NCI-H2029 (cell line): ENCODE measurements at regions not wholly inside any gene's neighbourhood (a gene's known extent, or its start where the extent isn't known, plus 50 kb on each side); places are given as distances from the start of the nearest gene placed in this dataset.
"Not testable (repeated sequence)": the region's sequence is repeated elsewhere in the genome, so short reads cannot be mapped to it uniquely, and the experiment has no call there.

Source experiments
- DNase-seq: peaks from one replicate; lab custom pipeline; 2025; lab: John Stamatoyannopoulos, UW

DNA sequence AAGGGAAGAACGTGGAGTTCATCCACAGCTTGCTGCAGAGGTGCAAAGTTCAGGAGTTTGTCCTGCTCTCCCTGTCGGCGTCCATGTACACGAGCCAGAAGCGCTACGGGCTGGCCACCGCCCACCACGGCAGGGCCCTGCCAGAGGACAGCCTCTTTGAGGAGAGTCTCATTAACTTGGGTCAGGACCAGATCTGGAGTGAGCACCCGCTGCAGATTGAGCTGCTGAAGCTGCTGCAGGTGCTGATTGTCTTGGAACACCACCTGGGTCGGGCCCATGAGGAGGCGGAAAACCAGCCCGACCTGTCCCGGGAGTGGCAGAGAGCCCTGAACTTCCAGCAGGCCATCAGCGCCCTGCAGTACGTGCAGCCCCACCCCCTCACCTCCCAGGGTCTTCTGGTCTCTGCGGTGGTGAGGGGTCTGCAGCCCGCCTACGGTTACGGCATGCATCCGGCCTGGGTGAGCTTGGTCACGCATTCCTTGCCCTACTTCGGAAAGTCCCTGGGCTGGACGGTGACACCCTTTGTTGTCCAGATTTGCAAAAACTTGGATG is 73.8 kb upstream of the MORC3 start:
- no peak for DNase-seq

DNA sequence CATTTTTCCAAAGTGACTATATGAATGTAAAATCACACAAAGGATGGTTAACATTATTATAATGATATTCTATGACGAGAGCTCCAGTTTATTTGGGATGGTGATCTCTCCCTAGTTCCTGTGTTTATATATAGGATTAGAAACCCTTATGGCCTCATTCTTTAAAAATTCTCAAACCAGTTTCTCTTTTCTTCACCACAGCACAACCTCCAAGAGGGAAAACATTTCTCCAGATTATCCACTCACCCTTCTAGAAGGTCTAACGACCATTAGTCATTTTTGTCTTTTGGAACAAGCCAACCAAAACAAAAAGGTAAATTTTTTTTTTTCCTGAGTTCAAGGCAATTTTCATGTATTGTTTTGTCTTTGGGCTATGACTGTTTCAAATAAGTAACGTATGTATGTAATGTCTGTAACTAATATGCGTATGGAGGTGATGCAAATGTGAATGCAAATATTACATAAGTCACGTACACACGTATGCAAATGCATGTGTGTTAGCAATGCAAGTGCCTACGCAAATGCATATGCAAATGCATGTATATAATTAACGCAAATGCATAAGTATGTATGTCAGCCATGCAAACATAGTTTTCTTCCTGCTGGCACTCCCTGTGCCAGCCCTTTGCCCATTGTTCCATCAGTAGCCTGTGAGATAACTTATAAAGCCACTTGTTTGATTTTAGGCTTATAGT is 72.5 kb upstream of the MORC3 start:
- DNase-seq, result no peak

DNA sequence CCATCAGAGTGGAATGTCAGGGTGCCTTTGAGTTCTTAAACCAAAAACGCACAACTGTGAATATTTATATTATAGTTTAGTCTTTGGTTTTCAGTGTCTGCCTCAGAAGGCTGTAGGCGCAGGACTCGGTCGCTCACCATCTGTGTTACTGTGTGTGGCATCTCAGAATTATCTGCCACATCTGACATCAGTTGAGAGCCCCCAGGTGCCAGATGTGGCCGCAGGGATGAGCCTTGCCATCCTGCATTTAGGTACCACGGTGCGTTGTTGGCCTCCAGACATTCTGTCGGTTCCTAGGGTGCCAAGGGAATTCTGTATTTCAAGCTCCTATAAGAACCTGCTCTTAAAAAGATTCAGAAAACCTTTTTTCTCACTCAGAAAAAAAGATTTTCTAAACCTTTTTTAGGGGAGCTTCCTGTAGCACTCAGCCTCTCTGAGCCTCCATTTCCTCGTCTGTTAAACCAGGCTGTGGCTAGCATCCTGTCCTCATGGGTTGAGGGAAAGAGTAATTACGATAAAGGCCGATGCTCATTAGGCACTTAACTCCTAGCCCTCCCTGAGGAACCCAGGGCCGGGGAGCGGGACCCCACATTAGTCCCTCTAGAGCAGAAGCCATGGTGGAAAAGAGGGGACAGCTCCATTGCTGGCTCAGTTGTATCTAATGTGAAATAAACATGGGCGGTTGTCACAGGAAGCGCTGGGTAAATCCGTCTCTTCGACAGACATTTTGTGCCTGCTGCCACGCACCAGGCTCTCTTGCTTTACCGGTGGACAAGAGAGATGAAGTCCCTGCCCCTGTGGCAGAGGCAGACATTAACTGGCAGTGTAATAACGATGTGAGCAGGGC is 70.2 kb upstream of the MORC3 start:
- no peak for DNase-seq

DNA sequence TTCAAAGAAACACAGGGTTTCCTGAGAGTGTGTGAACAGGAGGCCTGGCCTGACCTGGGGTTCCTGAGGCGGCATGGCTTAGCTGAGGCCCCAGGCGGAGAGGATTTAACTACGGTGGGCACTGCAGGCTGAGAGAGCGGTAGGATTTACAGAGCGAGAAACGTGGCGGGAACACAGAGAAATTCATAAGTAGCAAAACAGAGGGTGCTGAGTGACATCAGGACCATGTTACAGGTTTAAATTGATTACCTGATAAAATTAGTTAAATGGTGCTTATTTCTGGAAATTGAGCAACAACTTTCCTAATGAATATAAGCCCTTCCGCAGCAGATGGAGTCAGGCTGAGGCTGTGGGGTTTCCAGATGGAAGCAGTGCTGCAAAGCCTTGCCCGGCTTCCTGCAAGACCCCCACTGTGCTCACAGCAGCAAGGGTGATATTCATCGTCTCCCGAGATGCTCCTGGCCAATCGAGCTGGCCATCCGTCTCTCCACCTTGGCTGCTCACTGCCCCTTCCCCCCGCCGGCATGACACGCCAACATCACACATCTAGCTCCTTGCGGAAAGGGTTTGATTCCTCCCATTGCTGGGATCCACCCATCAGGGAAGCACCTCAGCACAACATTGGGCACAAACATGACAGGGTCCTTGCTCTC is 69.4 kb upstream of the MORC3 start:
- no peak for DNase-seq

DNA sequence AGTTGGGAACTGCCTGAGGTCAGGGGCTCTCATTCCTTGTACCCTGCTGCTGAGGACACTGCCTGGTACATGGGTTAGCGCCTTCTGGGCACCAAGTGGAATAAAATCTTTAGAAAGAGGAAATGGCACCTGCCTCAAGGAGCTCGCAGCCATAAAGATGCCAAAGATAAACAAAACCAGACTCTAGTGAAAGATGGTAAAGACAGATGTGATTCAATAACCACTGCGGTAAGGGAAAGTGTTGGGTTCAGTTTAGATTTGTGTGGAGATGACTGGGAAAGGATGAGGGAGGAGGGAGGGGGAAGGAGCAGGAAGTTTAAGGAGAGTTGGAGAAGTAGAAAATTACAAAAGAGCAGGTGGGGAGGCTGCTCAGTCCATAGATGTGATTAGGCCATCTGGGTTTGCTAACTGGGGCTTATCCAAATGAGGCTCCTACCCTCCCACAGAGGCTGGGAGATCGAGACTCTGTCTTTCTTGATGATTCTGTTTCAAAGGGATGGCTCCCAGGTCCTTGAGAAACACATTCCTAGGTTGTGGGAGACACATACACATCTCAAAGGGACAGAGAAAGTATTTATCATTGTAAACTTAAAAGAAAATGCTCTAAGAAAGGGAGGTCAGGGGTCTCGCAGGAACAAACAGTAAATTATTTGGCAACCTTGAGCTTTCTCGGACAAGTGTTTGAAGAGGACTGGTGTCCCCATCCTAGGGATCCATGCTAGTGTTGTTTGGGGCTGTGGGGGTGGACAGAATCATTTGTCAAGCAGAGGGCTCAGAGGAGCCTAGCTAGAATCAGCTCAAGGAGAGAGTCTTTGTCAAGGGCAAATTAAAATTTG is 65.7 kb upstream of the MORC3 start:
- DNase-seq, result no peak

DNA sequence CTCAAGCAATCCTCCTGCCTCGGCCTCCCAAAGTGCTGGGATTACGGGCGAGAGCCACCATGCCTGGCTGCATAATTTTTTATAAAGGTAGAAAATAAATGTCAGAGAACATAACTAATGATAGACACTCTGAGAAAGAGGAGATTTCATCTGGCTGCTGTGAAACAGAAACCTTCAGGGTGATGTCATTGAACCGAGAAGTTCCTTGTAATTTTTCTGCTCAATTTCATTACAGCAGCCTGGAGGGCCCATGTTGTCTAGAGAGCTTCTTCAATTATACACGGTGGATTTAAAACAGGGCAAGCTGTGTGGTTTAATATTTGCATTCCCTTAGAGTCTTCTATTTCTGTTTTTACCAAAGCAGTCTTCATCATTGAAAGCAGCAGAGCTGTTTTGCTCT is 64.3 kb upstream of the MORC3 start:
- no peak for DNase-seq

DNA sequence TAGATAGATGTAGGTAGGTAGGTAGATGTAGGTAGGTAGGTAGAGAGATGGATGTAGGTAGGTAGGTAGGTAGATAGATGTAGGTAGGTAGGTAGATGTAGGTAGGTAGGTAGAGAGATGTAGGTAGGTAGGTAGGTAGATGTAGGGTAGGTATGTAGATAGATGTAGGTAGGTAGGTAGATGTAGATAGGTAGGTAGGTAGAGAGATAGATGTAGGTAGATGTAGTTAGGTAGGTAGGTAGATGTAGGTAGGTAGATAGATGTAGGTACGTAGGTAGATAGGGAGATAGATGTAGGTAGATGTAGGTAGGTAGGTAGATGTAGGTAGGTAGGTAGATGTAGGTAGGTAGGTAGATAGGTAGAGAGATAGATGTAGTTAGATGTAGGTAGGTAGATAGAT is 62.3 kb upstream of the MORC3 start:
- no peak for DNase-seq

DNA sequence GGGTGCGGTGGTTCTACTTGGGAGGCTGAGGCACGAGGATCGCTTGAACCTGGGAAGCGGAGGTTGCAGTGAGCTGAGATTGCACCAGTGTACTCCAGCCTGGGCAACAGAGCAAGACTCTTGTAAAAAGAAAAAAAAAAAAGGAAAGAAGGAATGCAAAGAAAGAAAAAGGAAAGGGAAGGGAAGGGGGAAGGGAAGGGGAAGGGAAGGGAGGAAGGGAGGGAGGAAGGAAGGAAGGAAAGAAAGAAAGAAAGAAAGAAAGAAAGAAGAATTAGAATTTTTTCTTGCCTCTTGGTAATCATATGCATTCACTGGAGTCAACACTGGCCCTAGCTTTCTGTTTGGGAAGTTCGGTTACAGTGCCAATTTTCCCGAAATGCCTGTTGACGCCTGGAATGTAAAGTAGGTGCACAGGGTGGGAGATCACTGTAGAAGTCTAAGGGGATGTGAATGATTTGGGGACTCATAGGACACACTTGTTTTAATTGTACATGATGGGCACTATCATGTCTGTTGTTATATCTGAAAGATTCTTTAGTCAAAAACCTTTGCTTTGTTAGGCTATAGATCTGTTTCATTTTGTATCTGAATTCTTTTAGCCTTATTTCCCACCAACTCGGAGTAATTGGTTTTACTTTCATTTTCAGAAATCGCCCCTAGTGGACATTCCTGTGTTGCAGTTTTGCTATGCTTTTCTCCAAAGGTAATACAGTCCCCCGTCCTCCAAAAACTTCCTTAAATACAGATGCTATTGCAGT is 59.8 kb upstream of the MORC3 start:
- DNase-seq, result peak; percentile 52

DNA sequence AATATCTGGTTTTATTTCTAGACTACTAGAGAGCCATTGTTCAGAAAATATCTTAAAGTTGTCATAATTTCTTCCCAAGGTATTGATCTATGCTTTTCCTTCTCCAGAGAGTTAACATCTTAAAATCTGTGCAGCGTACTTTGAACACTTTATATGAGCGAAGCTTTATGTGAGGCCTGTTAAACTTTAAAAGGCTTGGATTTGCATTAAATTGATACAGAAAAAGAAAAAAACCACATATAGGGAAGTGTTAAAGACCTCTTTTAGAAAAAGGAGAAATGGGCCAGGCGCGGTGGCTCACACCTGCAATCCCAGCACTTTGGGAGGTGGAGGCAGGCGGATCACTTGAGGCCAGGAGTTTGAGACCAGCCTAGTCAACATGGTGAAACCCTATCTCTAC is 59.2 kb upstream of the MORC3 start:
- DNase-seq, result no peak

DNA sequence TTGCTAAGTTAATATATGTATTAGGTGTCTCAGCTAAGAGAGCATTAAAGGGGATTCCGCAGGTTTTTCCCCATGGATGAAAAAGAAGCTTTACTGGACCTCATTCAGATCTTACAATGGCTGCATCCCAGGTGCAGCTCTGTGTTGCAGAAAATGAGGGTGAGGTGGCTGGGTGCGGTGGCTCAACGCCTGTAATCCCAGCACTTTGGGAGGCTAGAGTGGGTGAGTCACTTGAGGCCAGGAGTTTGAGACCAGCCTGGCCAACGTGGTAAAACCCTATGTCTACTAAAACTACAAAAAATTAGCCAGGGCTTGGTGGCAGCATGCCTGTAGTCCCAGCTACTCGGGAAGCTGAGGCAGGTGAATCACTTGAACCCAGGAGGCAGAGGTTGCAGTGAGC is 58.5 kb upstream of the MORC3 start:
- no peak for DNase-seq

DNA sequence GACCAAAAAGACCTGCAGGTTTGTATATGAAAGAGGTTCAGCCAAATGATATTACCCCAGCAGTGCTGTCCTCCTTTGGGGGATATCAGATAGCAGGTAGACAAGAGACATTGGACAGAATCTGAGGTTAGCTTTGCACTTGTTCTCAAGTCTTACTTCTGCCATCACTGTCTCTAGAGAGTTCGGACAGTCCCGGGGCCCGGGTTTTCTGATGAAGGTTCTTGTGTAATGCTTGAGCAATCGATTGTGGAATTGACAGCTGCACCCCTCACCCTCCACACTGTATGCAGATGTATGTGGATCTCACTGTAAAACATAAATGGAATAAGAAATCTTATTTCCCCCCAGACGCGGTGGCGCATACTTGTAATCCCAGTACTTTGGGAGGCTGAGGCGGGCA is 56.2 kb upstream of the MORC3 start:
- no peak for DNase-seq

DNA sequence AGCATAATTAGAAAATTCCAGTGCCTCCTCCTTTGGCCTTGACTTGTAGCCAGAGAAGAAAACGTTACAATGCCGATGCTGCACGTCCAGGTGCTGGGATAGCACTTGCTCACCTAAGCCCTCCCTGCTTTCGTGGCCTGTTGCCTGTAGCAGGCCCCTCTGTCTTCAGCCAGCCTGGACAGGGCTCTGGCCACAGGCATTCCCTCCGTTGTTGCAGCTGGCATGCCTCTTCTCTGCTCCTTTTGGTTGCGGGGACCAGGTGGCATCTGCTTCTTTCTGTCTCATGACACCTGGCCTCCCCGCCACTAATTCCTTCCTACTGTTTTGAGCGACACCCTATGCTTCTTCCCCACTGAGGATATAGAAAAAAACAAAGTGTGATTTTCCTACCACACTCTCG is 54.6 kb upstream of the MORC3 start:
- no peak for DNase-seq

DNA sequence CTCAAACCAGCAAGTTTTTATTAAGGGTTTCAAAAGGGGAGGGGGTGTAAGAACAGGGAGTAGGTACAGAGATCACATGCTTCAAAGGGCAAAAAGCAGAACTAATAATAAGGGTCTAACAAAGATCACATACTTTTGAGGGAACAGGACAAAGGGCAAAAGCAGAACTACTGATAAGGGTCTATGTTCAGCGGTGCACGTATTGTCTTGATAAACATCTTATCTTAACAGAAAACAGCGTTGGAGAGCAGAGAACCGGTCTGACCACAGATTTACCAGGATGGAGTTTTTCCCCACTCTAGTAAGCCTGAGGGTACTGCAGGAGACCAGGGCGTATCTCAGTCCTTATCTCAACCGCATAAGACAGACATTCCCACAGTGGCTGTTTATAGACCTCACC is 52.2 kb upstream of the MORC3 start:
- not testable (repeated sequence) for DNase-seq

DNA sequence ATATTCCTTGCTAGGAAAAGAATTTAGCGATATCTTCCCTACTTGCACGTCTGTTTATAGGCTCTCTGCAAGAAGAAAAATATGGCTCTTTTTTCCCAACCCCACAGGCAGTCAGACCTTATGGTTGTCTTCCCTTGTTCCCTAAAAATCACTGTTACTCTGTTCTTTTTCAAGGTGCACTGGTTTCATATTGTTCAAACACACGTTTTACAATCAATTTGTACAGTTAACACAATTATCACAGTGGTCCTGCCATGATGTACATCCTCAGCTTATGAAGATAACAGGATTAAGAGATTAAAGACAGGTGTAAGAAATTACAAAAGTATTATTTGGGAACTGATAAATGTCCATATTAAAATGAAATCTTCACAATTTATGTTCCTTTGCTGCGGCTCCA is 51.7 kb upstream of the MORC3 start:
- not testable (repeated sequence) for DNase-seq
